Stimulated activated CD4-positive, alpha-beta T cell treated with anti-CD3 and anti-CD28 coated beads, Interleukin-2, amount 100 ng/mL, for 4 hours (primary cell): ENCODE measurements at regions not wholly inside any gene's neighbourhood (a gene's known extent, or its start where the extent isn't known, plus 50 kb on each side); places are given as distances from the start of the nearest gene placed in this dataset.

Source experiments
- DNase-seq: peaks from one replicate; pipeline ENCODE4 v3.0.0-alpha.2; 2020; ENCODE audit warnings: low read depth

DNA sequence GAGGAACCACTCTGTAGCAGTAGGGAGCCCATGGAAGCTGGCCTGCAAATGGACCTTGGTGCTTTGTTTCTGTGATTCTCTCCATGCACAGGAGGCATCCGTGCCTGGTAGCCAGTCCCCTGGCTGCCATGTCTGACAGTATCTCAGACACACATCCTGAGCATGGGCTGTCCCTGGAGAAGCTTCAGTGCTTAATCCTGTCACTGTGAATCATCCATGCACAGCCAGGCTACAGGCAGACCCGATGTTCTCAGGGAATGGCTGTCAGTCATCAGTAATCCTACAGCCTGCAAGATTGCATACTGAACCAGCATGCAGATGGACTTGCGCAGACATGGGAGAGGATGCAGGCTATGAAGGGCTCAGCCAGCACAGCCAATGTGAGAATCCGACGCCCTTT lies 606.3 kb upstream of the PLXNA2 start:
- DNase-seq: no peak

DNA sequence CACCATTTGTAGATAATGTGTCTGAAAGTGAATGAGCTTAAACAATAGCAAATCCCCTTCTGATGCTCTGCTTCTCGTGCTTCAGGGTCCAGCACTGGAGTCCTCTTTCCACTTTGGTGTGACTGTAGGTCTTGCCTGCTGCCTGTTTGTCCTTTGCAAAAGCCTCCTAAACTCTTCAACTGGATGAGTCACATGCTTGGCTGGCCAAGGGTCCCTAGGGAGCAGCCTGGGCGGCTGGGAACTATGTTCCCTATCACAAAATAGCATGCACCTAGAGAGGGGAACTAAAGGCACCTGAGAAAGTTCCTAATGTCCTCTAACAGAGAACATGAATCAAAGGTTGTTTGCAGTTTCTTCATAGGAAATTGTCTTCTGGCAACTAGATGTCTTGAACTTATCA lies 607.2 kb upstream of the PLXNA2 start:
- DNase-seq: no peak

GRCh38 chr1:208852911-208853310 lies 608.7 kb upstream of the PLXNA2 start:
- no peak for DNase-seq

DNA sequence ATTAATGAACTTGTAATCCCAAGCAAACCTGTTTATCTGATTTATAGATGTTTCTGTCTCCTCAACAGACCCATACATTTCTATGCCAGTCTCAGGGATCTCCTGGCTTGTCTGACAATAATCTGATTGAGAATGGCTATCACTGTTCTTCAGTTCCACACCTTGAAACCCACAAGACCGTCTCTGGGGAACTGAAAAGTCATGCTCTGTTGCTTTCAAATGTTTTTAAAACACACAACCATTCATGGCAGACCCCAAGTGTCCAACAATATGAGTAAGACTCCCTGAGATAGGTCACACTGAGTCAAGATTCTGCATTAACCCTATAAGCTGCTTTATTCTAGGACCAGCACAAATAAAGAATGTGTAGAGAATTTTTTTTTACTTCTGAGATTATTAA lies 611.2 kb upstream of the PLXNA2 start:
- no peak for DNase-seq

- DNase-seq: no peak
Measured at GRCh38 chr1:208857465-208857864, 613.3 kb upstream of the PLXNA2 start.

- no peak for DNase-seq
Measured at GRCh38 chr1:208858738-208859137, 614.6 kb upstream of the PLXNA2 start.

GRCh38 chr1:208864366-208864965 lies 620.3 kb upstream of the PLXNA2 start:
- DNase-seq: no peak

GRCh38 chr1:208866386-208866955 lies 622.3 kb upstream of the PLXNA2 start:
- no peak for DNase-seq

GRCh38 chr1:208868554-208868953 lies 624.4 kb upstream of the PLXNA2 start:
- DNase-seq: no peak

DNA sequence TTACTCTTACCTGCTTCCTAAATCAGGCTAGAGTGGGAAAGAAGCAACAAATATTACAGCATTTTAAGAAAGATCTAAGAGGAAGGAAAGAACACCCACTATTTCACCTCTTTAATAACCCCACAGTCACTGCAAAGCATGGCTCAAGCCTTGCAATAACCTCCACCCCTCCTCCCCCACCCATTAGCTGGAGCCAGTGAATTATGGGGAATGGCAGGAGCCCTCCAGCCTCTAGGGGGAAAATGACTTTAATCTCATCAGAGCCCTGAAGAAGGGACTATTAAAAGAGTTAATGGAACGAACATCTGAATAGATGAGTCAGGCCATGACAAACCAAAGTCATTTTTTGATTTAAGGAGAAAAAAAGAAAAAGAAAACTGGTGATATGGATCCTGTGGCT lies 630.7 kb upstream of the PLXNA2 start:
- no peak for DNase-seq

GRCh38 chr1:208879022-208879421 lies 634.8 kb upstream of the PLXNA2 start:
- no peak for DNase-seq

DNA sequence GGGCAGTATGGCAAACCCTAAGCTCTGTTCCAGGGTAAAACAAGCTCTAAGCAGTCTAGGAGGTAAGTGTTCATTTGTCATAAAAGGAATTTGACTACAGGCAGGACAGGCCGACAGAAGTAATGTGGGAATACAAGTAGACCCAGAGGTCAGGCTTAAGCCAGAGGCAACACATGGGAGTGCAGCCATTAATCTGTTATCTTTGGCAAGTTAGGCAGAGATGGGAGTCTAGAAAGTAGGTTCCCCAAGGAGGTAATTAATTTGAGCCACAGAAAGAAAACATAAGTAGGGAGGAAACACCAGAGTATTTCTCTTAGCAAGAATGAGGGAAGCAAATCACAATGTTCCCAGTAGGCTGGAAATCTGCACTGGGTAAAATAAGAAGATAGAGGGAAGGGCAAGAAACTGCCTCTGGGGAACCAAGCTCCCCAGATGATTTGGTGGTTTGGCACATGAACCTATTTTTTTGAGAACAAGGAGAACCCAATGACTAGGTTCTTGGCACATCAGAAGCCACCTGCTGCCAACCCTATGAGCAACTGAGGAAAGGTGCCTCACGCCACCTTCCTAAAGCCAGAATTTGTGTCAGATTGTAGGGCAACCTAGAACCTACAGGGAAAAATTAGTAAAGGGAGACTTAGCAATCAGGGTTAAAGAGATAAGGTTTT lies 636.4 kb upstream of the PLXNA2 start:
- DNase-seq: no peak

- DNase-seq: no peak
Measured at GRCh38 chr1:208885060-208885459, 640.9 kb upstream of the PLXNA2 start.

DNA sequence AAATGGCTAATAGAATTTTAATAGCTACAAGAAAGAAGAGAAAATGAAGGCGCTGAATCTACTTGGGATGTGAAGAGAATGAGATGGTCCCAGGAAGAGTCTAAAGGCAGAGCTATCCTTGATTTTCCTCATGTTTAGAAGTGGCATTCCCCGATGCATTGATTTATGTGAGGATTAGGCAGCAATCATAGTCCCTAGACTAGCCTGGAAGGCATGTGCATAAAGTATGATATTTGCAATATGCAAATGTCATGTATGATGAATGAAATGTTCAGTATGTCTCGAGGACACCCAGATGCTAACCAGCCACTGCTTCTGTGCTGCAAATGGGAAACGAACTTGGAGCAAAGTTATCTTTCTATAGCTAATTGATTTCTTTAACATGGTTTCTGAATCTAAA lies 641.5 kb upstream of the PLXNA2 start:
- no peak for DNase-seq

GRCh38 chr1:208888376-208888775 lies 644.2 kb upstream of the PLXNA2 start:
- no peak for DNase-seq

- no peak for DNase-seq
Measured at GRCh38 chr1:208892147-208892546, 648.0 kb upstream of the PLXNA2 start.

- no peak for DNase-seq
Measured at GRCh38 chr1:208893251-208893650, 649.1 kb upstream of the PLXNA2 start.

GRCh38 chr1:208895181-208895580 lies 651.0 kb upstream of the PLXNA2 start:
- no peak for DNase-seq

DNA sequence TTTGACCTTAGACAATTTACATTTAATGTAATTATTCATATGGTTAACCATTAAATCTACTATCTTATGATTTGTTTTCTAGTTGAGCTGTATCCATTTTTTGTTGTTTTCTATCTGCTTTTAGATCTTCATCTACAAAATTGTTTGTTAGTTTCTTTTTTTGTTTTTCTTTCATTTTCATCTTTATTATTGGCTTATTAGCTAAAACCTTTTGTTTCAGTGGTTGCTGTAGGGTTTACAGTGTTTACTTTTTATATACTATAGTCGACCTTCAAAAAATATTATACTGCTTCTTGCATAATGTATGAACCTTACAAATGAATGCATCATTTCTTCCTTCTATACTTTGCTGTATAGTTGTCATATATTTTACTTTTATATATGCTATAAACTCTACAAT lies 651.6 kb upstream of the PLXNA2 start:
- DNase-seq: no peak

DNA sequence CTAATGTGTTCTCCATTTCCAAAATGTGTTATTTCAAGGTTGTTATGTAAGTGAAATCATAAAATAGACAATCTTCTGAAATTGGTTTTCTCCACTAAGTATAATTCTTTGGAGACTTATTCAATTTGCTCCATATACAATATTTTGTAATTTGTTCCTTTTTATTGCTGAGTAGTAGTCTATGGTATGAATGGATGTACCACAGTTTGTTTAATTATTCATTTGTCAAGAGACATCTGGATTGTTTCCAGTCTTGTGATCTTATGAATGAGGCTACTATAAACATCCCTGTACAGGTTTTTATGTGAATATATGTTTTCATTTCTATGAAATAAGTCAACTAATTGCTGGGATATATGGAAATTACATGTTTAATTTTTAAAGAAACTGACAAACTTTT lies 652.6 kb upstream of the PLXNA2 start:
- DNase-seq: no peak

DNA sequence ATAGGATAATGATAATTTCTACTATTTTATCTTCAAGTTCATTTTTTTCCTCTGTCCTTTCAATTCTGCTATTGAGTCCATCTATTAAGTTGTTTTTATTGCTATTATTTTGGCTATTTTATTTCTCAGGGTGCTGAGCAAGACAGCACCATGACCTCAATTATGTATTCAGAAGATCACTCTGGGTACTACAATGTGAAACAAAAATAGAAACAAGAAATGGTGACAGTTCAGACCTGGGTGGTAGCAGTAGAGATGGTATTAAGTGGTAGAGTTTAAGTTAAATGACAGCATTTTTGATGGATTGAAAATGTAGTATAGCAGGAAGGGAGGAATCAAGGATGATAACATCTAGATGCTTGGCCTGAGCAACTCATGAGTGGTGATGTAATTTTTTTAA lies 655.3 kb upstream of the PLXNA2 start:
- DNase-seq: no peak

GRCh38 chr1:208903251-208903905 lies 659.2 kb upstream of the PLXNA2 start:
- no peak for DNase-seq

- no peak for DNase-seq
Measured at GRCh38 chr1:208907790-208908189, 663.6 kb upstream of the PLXNA2 start.
